Islet precursor cell (in vitro differentiated cells): ENCODE measurements at regions not wholly inside any gene's neighbourhood (a gene's known extent, or its start where the extent isn't known, plus 50 kb on each side); places are given as distances from the start of the nearest gene placed in this dataset.
A peak's percentile ranks its signal among the peaks of the same experiment; 100 is the strongest.

Experiments
- DNase-seq: peaks from one replicate; pipeline ENCODE4 v3.0.0-alpha.2; 2018

DNA sequence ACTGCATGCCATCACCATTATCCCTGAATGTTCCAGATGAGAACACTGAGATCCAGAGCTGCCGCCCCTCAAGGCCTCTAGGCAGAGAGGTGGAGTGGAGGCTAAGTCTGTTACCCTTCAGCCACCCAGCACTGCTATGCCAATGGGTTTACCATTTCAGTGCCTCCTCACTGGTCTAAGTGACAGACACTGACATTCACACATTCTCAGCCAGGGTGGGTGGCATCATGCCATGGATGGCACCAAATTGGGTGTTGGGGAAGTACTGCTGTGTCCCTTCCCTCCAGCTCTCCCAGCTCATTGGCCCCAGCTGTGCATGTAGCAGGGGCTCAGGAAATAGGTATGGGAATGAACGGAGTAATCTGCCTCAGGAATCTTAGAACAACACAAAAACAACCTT lies 96.8 kb upstream of the PLET1 start:
- DNase-seq = no peak

DNA sequence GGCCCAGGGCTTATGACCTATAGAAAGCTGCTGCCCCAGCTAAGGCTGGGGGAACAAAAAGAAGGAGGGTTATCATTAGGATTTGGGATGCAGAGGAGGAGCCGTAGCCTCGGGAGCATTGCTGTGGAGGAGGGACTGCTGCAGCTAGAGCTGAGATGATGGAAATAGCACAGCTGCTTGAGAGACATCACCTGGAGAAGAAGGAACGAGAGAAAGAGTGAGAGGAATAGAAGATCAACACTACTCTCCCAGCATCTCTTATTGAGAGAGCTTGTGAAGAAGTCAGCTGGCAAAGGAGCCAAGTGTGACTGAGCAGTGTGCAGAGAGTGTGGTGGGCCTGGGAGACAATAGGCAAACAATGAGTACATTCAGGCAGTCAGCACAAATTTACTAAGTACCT lies 100.7 kb upstream of the PLET1 start:
- DNase-seq = peak; percentile 48

DNA sequence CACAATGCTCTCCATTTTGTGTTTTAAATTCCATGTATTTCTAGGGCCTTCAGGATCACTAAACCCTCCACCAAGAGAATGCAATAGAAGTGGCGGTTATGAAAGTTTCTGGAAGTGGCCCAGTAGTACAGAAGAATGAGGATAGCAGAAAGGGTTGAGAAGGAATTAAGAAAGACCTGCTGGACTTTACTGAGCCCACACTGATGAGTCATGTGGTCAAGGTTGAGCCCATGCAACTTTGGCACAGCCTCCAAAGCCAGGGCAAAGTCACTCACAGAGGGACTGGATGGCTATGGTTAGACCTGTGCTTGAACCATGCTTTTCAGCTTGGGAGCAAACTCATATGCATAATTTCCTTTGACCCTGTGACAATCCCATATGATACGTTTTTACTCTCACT lies 102.9 kb upstream of the PLET1 start:
- no peak for DNase-seq

DNA sequence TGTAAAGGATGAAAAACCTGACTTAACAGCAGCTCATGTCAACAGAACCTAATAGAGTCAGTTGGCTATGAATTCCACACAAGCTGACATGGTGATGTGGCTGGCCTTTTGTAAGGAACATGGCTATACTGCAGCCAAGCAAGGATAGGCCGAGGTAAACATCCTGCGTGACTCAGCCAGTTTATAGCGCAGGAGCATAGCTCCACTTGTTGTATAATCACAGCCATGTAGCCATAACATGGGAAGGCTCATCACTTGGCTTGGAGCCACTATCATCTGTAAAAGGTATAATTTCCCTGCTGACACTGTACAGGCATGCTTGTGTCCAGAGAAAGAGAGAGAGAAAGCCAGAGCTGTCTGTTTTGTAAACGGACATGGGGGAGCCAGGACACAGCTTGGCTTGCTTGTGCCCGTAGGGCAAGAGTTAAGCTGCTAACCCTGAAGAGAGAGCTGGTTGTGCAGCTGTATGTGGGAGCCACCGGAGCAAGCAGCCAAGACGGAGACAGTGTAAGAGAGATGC lies 104.4 kb upstream of the PLET1 start:
- DNase-seq = peak; percentile 55

DNA sequence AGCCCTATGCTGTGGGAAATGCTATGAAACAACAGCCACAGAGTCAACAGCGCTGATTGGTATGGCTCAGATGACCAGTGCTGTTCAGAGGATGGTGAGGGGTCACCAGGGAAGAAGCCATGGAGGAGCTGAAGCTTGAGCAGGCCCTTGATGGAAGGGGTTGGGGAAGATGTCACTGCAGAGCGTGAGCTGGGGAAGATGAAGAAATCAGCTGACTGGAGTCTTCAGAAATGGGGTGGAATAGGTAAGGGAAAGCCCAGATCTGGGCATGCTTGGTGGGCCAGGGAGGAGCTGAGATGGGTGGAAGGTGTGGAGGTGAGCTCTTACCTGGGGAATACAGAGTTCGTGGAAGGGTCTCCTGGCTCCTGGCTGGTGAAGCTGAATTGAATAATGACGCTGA lies 105.4 kb upstream of the PLET1 start:
- DNase-seq = no peak

DNA sequence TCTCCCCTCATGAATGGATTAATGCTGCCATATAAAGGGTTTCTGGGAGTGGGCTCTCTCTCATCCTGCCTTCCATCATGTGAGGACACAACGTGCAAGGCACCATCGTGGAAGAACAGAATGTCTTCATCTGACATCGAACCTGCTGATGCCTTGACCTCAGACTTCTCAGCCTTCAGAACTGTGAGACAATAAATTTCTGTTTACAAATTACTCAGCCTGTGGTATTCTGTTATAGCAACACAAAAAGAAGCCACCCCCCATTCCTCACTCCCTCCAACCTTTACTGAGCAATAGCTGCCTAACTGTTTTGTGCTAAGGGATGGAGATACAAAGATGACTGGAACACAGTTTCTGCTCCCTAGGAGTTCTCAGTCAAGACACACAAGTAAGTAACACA lies 106.1 kb upstream of the PLET1 start:
- DNase-seq = no peak

DNA sequence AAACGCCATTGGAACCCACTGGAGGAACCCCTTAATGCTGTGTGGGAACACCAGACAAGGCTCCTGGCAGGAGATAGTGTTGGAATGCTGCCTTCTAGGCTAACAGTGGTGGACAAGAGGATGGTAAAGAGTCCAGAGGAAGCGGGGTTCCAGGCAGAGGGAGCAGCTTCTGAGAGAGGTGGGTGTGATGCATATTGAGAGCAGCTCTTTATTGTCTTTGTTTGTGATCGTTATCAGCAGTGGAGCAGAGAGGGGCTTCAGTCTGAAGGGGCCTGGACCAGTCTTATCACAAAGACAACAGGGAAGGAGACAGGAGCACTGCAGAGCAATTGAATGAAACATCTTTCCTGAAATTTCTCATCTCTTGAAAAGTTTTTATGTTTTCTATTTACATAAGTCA lies 106.8 kb upstream of the PLET1 start:
- DNase-seq = no peak

DNA sequence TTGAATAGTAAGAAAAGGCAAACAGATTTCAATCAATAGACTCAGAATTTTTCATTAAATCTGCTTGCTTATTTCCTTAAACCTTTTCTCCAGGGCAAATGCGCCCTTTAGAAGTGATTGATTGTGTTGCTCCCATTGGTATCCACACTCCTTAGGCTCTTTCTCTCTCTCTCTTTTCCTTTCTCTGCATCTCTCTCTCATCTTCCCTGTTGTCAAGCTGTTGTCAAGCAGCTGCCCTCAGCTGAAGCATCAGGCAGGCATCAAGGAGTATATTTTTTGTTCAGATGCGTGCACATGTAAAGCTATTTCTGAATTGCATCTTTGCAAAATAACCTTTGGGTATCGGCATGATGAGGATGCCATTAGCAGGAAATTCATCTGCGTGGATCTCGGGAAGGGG lies 107.2 kb upstream of the PLET1 start:
- DNase-seq = no peak

DNA sequence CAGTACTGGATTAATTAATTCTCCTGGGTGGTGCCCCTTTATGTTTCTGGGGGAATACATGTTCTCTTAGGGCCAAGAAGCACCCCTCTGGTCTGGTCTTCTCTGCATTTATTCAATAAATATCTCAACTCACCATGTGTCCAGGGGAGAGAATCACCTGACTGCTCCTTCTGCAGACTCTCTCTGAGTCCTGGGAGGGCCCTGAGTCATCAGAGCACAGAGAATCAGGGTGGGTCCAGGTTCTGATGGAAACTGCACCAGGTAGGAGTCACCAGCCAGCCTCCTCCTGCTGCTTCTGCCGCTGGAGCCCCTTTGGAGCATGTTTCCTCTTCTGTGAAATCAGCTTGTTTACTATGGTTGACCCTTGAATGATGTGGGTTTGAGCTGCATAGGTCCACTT lies 107.7 kb upstream of the PLET1 start:
- no peak for DNase-seq

DNA sequence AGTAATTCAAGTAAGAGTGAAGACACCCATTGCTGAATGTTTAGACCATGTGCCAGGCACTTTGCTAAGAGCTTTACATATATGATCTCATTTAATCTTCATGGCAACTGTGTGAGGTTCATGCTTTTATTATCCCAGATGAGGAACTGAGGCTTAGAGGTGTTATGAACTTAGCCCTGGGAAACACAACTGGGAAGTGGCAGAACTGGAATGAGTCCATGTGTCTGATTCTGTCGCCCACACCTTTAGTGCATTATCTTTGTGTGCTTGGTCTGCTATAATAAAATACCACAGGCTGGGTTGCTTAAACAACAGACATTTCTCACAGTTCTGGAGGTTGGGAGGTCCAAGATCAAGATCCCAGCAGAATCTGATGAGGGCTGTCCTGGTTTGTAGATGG lies 108.7 kb upstream of the PLET1 start:
- DNase-seq = no peak

DNA sequence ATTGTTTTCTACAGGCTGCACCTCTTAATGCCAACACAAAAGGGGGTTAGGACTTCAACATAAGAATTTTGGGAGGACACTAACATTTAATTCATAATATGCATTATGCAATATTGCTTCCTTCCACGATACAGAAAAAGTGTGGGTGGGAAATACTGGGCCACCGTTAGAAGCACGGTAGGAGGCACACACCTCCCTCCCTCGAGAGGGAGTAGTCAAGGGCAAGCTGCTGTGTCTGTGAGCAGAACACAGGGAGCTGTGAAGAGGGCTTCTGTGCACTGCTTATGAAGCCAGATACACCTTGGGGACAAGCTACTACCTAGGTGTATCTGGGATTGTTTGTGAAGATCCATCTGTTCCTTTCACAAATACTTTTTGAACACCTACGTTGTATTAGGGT lies 109.3 kb upstream of the PLET1 start:
- no peak for DNase-seq

DNA sequence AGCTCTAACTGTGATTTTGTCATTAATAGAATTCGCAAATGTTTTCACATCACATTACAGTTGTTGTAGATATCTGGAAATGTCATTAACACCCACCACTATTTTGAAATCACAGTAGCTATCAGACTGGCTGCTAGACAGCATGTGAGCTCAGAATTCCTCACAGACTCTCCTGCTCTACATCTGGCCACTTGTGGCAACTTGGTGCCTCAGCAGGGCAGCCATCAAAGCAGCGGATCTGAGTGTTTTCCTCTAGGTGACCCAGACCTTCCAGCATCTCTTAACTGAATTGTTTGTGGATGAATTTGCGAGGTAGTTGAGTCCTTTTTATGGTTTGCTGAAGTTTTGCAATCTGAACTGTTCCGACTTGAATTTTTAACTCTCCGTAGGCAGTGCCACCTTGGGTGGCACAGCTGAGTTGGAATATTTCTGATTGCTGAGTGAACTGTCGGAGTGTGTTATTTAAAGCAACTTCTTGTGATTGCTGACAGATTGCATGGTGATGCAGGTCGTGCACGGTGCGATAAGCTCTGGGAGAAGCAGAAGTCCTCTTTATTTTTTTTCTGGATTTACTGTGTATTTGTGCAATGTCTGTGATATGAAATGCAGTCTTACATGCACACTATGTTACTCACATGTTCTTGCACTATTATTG lies 114.0 kb upstream of the PLET1 start:
- DNase-seq = peak; percentile 35

DNA sequence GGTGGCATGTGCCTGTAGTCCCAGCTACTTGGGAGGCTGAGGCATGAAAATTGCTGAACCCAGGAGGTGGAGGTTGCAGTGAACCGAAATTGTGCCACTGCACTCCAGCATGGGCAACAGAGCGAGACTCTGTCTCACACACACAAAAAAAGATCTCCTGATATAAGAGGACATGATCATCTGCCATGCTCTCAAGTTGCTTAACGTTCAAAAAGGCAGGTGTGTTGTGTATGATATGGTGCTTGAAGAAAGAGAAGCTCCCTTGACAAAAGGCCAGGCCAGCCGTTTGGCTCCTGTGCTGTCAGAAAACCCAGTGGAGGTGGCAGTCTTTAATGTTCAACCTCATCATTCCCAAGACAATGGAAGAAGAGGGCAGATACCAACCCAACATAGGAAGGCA lies 117.3 kb upstream of the PLET1 start:
- DNase-seq = no peak

DNA sequence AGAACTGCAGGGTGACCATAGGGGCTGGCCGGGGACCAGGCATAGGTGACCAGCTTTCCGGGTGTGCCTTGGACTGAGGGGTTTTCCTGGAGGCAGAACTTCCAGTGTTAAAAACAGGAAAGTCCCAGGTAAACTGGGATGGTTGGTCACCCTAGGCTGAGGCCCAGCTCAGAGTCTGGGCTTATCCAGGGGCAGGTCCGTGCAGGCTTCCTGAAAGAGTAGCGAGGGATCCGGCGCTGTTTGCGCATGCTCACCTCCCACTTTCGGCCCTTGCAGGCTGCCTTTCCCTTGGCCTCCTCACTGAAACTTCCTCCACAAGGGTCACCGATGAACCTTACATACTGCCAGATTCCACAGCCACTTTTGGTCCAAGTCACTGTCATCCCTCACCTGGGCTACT lies 119.8 kb upstream of the PLET1 start:
- peak; percentile 47 for DNase-seq

DNA sequence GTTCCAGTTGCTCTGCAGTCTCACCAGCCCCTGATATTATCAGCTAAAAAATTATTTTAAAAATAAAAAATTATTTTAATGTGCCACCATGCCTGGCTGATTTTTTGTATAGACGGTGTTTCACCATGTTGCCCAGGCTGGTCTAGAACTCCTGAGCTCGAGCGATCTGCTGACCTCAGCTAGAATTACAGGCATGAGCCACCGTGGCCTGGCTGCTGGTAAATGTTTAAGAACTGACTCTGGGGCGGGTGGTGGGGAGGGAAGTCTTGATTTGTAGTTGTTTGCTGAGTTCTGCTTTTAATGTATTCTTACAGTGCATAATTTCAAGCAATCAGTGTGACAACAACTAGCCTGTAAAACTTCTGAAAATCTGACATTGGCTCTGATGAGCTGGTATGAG lies 120.9 kb upstream of the PLET1 start:
- peak; percentile 27 for DNase-seq

DNA sequence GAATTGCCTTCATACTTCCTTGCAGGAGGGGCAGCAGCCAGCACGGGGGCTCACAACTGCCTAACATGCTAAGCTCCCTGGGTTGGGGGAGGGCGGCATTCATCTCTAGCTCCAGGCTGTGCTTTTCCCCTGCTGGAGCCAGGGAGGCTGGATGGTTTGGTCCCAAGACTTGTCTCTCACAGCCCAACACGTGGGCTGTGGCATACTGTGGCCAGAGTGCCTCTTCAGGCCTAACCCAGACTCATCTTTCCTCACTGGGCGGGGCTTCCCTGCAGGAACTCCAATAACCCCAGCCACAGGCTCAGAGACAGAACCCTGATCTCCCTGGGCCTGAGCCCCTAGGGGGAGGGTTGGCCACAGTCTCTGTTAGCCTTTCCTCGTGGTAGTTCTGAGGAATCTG lies 121.9 kb upstream of the PLET1 start:
- DNase-seq = peak; percentile 62

DNA sequence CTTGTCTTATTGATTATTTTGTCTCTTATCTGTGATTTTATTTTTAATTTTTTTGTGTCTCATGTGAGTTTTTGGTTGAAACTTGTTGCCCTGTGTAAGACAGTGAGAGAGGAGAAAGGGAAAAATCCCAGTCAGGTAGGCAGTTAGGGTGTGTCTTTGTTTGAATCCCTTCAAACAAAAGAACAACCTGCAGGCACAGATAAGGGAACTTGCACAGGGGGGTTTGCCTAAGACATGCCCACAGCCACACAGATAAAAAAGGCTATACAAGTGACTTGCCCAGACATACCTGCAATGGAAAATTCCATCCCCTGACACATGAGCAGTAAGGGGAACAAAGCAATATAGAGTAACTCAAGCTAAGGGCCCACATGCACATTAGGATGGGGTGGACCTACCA lies 127.8 kb upstream of the PLET1 start:
- DNase-seq = peak; percentile 28

DNA sequence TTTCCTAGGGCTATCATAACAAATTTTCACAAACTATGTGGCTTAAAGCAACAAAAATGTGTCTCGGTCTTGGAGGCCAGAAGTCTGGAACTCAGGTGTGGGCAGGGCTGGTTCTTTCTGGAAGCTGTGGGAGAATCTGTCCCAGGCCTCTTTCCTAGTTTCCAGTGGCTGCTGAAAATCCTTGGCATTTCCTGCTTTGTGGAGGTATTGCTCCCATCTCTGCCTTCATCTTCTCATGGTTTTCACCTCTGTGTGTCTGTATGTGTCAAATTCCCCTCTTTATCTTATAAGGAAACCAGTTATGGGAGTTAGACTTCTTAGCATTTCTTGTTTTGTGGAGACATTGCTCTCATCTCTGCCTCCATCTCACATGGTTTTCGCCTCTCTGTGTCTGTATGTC lies 130.4 kb upstream of the PLET1 start:
- no peak for DNase-seq

DNA sequence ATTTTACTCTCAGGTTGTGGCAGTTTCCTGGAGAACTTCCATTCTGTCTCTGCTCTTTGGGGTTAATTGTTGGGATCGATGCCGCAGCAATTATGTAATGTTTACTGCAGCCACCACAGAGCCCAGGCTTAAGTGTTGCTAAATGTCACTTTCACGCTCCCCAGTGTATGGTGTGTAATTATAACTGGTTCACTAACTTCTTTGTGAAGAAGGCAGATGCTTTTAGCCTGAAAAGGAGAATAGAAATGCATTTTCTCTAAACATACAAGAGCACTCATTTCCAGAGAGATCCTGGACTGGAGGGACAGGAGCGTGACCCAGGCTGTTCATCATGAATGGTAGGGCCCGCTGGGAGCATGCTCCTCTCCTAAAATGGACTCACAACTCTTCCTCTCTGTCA lies 132.2 kb upstream of the PLET1 start:
- no peak for DNase-seq

DNA sequence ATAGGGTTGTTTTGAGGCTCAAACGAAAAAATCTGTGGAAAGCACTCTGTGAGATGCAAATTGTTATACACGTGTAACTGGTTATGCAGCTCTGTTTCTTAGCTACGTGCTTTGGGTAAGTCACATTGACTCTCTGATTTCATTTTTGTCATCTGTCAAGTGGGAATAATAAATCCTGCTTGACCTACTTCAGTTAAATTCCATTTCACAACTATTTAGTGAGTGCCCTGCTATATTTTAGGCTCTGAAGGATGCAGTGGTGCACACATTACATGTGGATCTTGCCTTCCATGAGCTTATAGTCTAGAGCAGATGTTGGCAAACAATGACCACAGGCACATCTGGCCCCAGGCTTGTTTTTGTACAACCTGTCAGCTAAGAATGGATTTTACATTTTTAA lies 133.6 kb upstream of the PLET1 start:
- DNase-seq = no peak

DNA sequence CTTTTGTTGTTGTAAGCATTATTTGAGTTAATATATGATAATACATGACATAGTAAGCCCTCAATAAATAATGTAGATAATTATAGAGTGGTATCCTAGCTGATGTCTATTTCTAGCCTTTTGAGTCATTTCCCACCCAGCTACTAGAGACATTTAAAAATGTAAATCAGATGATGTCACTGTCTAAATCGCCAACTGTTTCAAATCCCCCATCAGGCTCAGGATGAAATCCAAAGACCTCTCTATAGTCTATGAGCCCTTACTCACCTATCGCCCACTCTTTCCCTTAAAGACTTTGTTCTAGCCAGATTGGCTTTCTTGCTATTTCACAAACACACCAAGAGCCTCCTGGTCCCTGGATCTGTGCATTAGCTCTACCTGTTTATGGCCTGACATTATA lies 135.4 kb upstream of the PLET1 start:
- DNase-seq = no peak

DNA sequence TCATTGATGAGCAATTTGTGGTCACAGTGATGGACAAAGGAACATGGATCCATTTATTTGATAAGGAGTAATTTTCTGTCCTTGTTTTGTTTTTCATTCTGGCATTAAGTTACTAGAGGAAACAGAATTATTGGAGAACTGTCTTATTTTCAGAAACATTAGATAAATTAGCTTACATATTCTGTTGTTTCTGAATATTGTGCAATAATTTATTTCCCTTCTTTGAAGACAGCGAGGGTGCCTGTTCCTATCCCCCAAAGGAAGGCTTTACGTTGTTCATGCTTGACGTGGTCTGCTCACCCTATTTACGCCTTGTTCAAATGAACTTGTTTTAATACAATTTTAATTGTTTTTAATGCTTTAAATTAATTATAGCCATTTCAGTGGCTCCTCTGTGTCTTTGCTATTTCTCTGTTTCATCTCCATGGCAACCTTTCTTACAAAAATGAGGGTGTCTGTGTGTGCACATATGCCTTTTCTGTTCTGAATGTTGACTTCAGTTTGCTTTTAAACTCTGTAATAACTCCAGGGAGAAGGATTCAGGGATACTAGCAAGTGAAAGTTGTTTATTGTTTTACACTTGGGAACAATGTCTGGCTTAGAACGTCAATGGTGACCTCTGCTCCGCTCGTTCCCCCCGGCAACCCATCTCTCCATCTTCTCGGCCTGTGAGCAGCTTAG lies 138.3 kb upstream of the PLET1 start:
- DNase-seq = no peak

DNA sequence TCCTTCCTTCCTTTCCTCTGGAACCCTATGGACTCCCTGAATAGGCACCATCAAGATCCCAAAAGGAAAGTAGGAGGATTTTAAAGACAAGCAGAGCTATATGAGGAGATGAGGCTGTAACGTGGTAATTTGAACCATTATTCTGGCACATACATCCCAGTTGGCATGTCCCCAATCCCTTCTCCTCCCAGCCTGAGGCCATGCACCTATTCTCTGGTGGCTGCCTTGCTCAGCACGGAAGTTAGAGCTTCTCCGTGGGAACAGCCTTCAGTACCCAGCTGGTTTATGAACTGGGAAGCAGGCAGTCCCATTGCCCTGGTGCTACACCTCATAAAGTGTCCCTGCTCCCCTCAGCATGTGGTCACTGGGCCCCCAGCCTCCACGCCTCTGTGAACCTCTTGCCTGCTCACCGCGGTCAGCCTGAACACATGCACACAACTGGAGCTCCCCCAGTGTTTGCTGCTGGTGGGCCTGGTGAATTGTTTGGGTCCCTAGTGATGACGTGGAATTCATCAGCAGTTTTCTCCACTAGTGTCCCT lies 139.9 kb upstream of the PLET1 start:
- DNase-seq = no peak

DNA sequence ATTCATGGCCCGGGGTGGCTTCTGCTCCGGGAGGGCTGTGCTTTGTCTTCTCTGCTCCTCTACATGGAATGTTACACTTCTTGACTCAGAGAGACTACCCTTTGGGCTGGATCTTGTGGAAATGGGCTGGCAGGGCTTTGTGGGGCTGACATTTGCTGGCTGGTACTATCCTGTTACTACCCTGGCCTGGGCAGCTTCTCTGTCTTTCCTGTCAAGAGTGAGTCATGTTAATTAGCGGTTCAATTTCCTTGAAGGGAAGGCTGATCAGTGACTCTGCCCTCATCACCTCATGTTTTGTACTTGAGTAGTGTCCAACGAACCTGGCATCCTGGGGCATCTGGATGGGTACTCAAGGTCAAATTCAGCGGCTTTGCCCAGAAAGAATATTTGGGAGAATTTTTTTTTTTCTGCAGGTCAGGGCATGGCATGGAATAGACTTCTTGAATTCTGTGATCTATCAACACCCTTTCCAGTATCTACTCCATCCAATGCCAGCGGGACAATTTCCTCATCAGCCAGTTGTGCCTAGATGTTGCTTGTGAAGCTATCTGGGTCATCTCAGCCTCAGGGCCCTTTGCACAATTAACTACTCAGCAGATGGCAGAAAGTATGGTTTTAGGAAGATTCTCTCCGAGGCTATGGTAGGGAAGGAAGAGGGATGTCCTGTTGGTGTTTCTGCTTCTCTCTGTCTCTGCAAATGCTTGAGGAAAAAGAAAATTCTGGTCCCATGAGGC lies 140.5 kb upstream of the PLET1 start:
- no peak for DNase-seq
